HPDE6-E6E7 (cell line): ENCODE measurements at regions not wholly inside any gene's neighbourhood (a gene's known extent, or its start where the extent isn't known, plus 50 kb on each side); places are given as distances from the start of the nearest gene placed in this dataset.
"Not testable (repeated sequence)": the region's sequence is repeated elsewhere in the genome, so short reads cannot be mapped to it uniquely, and the experiment has no call there.

Experiments used
- DNase-seq: peaks from one replicate; pipeline ENCODE4 v3.0.0; 2011; ENCODE audit warnings: missing footprints; ENCODE audit errors: extremely low spot score

DNA sequence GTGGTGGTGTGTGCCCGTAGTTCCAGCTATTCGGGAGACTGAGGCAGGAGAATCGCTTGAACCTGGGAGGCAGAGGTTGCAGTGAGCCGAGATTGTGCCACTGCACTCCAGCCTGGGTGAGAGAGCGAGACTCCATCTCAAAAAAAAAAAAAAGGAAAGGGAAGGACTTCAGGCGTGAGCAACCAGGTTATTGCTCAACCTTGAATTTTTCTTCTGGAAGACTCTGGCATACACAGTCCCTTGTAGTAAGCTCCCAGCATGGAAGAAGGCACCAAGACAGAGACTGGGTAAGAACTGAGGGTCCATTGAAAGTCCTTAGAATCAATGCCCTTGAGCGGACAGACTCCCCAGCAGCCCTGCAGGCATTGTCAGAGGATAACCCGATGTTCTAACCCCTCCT lies 75.0 kb downstream of the C9orf50 start:
- not testable (repeated sequence) for DNase-seq

DNA sequence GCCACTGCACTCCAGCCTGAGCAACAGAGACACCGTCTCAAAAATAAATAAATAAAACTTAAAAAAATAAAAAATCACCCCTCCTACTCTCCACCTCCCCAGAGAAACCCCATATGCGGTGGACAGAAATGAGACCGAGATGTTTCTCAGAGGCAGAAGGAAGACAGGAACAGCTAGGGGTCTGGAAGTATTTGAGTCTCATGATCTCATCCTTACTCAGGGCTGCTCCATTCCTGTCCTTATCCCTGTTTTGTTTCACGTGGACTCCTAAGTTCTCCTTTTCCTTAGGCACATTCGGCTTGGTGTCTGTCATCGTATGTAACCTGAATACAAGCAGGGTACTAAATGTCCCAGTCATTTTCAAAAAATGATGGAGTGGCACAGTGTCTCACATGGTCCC lies 76.1 kb downstream of the C9orf50 start:
- DNase-seq, result no peak

- DNase-seq, result no peak
Observed at GRCh38 chr9:129542741-129543140, 78.2 kb downstream of the C9orf50 start.

- no peak for DNase-seq
Observed at GRCh38 chr9:129541270-129541669, 79.6 kb downstream of the C9orf50 start.

DNA sequence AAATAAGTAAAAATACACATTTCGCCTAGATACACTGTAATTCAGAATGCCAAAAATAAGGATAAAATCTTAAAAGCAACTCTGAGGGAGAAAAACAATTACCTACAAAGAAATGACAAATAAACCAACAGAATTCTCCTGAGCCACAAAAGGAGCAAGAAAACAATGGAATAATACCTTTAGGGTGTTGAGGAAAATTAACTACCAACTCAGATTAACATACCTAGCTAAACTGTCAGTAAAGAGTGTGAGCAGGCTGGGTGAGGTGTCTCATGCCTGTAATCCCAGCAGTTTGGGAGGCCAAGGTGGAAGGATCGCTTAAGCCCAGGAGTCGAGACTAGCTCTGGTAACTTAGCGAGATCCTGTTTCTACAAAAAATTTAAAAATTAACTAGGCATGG lies 81.5 kb downstream of the C9orf50 start:
- DNase-seq, result no peak

GRCh38 chr9:129531860-129532402 lies 89.0 kb downstream of the C9orf50 start:
- DNase-seq, result not testable (repeated sequence)

DNA sequence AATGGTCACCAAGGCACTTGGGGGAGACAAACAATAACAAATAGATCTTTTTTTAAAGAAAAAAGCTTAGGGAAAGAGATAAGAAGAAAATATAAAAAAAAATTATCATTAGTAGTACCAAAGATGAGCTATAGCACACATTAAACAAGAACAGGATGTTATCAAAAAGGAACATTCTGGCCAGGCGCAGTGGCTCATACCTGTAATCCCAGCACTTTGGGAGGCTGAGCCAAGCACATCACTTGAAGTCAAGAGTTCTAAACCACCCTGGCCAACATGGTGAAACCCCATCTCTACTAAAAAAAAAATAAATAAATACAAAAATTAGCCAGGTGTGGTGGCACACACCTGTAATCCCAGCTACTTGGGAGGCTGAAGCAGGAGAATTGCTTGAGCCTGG lies 92.9 kb downstream of the C9orf50 start:
- not testable (repeated sequence) for DNase-seq

DNA sequence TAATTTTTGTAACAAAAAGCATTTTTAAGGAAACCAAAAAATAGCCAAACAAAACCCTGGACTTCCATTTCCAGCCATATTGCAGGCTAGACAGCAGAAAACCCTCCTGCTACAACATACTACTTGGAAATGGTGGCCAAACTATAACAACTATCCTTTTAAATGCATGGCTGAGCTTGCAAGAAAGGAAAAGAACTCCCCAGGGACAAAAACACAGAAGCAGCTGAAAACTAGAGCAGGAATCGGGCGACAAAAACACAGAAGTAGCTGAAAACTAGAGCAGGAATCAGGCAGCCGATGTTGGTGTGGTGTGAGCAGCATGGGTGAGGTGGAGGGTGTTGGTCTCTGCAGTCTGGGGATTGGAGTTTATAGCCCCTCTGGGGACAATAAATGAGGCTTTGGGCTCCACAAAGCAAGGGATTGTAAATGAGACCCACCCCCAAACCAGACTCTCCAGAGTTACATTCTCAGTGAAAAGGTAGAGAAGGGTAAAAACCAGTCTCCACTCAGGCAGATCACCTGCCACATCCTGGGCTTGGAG lies 95.2 kb downstream of the C9orf50 start:
- DNase-seq, result no peak

- no peak for DNase-seq
Observed at GRCh38 chr9:129524582-129525270, 96.2 kb downstream of the C9orf50 start.

- DNase-seq, result no peak
Observed at GRCh38 chr9:129523943-129524581, 96.8 kb downstream of the C9orf50 start.

GRCh38 chr9:129522351-129522750 lies 98.5 kb downstream of the C9orf50 start:
- DNase-seq, result no peak

GRCh38 chr9:129520082-129520481 lies 100.8 kb downstream of the C9orf50 start:
- DNase-seq, result no peak

DNA sequence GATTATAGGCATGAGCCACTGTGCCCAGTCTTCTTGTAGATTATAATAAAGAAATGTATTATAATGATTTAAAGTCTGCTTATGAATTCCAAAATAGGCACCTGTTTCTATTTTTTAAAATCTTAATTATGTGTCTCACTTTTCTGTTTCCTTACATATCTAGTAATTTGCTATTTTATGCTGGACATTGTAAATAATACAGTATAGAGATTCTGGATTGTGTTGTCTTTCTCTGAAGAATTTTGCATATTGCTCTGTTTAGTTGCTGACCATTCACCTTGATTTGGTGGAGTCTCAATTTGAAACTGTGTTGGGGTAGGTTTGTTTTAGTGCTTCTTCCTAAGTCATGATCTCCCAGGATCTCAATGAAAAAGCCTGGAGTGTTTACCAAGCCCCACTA lies 102.8 kb downstream of the C9orf50 start:
- DNase-seq, result no peak

DNA sequence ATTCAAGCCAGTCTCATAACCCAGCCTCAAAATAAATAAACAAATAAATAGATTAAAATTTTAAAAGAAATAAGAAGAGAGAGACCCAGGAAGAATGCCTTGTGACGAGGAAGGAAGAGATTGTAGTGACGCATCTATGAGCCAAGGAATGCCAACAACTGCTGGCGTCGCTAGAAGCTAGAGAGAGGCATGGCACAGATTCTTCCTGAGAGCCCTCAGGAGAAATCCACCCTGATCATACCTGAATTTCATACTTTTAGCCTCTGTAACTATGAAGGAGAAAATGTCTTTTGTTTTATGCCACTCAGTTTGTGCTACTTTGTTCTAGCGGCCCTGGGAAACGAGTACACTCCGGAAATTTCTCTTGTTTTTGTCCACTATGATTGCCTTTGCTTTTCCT lies 103.9 kb downstream of the C9orf50 start:
- DNase-seq, result no peak

- no peak for DNase-seq
Observed at GRCh38 chr9:129514891-129515290, 106.0 kb downstream of the C9orf50 start.

- no peak for DNase-seq
Observed at GRCh38 chr9:129514497-129514867, 106.4 kb downstream of the C9orf50 start.

- no peak for DNase-seq
Observed at GRCh38 chr9:129513856-129514496, 106.9 kb downstream of the C9orf50 start.

DNA sequence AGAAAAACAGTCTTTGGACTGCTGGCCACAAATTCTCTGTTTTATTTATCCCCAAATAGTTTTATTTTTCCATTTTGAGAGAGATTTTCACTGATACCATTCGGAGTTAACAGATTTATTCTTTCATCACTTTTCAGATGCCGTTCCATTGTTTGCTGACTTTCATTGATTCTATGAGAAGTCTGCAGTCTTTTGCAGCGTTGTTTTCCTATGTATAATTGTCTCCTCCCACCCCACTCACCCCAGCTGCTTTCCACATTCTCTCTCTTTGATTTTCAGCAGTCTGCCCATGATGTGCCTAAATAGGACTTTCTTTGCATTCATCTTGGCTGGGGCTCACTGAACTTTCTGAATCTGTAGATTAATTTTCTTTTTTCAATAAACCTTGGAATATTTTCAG lies 107.6 kb downstream of the C9orf50 start:
- DNase-seq, result no peak

DNA sequence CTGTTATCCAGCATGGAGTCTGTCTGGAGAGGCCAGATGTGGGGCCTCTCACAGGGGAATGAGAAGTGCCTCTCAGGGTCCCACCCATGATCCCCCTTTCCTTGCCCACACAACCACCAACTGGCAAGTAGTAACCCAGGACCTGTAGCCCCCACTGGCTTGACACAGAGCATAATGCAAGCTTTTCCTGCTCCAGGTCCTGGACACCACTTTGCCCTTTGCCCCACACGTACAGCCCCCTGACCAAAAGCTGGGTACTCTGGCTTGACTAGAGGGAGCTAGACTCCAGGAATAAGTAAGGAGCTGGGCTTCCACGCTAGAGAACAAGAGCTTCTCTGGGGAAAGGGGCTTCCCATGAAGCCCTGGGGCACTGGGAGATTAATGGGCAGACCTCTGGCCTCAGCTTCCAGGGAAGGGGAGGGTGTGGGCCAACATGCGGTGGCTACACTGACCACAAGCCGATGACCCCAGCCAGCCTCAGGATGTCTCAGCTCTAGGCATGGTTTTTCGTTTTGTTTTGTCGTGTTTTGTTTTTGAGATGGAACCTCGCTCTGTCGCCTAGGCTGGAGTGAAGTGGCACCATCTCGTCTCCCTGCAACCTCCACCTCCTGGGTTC lies 109.5 kb downstream of the C9orf50 start:
- no peak for DNase-seq

- DNase-seq, result no peak
Observed at GRCh38 chr9:129509533-129509928, 111.4 kb downstream of the C9orf50 start.

DNA sequence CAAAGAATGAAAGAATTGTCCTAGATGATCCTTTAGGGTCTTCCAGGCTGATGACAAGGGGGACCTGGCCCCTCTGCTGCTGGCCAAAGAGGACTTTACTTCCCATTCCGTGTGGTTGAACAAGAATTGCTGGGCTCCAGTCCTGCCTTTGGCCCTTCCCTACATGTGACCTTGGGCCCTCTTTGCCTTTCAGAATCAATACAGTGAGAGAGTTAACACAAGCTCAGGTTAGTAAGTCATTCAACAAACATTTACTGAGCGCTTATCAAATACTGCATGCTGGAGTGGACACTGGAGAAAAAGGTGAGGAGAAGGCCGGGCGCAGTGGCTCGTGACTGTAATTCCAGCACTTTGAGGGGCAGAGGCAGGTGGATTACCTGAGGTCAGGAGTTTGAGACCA lies 113.1 kb downstream of the C9orf50 start:
- no peak for DNase-seq

DNA sequence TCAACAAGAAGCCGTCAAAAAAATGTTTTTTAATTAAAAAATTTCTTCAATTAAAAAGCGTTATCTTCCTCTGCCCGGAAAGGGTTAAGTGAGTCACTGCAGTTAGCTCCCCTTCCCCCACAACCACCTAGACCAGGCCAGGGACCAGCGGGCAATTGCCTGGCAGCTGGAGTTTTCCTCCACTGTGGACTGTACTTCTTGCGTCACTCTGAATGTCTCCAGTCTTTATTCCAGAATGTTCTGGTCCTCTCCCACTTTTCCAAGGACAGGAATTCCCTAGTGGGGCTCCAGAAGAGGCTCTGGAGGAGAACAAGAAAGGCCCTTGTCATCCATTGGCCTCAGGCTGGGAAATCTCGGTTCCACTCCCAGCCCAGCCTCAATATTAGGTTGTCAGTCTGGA lies 114.0 kb downstream of the C9orf50 start:
- DNase-seq, result no peak
